WTC11 (cell line): ENCODE measurements at regions not wholly inside any gene's neighbourhood (a gene's known extent, or its start where the extent isn't known, plus 50 kb on each side); places are given as distances from the start of the nearest gene placed in this dataset.

Source experiments
- ATF1 ChIP-seq: sonication (generic); formaldehyde crosslinking; IDR thresholded peaks from 2 replicates; pipeline ENCODE4 v1.8.1; 2023; ENCODE audit warnings: mild to moderate bottlenecking, moderate library complexity, missing genetic modification reagents
- ATF3 ChIP-seq: sonication (generic); formaldehyde crosslinking; conservative IDR thresholded peaks from 2 replicates; pipeline ENCODE4 v1.8.1; 2022; ENCODE audit warnings: mild to moderate bottlenecking, missing genetic modification reagents
- FOXJ3 ChIP-seq: sonication (generic); formaldehyde crosslinking; IDR thresholded peaks from 2 replicates; pipeline ENCODE4 v1.9.0; 2021; ENCODE audit warnings: missing genetic modification reagents, mild to moderate bottlenecking, borderline replicate concordance
- HMGA2 ChIP-seq: fragments of 250-450 bp; sonication (Bioruptor Pico); IDR thresholded peaks from 2 replicates; pipeline ENCODE4 v1.4.0; 2021; ENCODE audit warnings: mild to moderate bottlenecking, moderate library complexity
- JUN ChIP-seq: sonication (generic); formaldehyde crosslinking; IDR thresholded peaks from 2 replicates; pipeline ENCODE4 v1.8.0; 2023; ENCODE audit warnings: mild to moderate bottlenecking, missing genetic modification reagents
- MLX ChIP-seq: sonication (generic); formaldehyde crosslinking; IDR thresholded peaks from 2 replicates; pipeline ENCODE4 v1.8.1; 2023; ENCODE audit warnings: mild to moderate bottlenecking, missing genetic modification reagents, moderate library complexity
- ZNF121 ChIP-seq: sonication (generic); formaldehyde crosslinking; IDR thresholded peaks from 2 replicates; pipeline ENCODE4 v1.8.0; 2023; ENCODE audit warnings: missing genetic modification reagents
- TF ChIP-seq, protein P1 (sequence below): fragments of 200-600 bp; IDR thresholded peaks from 2 replicates; pipeline ENCODE4 v1.8.0; 2022; ENCODE audit warnings: antibody characterized with exemption
- TF ChIP-seq, protein P2 (sequence below): sonication (generic); formaldehyde crosslinking; IDR thresholded peaks from 2 replicates; pipeline ENCODE4 v1.8.0; 2022; ENCODE audit warnings: mild to moderate bottlenecking, missing genetic modification reagents

GRCh38 chr13:68616600-68617222, 1386.6 kb upstream of the PCDH9 start:
- no peak for TF ChIP-seq FOXJ3
- TF ChIP-seq, protein P1, sequence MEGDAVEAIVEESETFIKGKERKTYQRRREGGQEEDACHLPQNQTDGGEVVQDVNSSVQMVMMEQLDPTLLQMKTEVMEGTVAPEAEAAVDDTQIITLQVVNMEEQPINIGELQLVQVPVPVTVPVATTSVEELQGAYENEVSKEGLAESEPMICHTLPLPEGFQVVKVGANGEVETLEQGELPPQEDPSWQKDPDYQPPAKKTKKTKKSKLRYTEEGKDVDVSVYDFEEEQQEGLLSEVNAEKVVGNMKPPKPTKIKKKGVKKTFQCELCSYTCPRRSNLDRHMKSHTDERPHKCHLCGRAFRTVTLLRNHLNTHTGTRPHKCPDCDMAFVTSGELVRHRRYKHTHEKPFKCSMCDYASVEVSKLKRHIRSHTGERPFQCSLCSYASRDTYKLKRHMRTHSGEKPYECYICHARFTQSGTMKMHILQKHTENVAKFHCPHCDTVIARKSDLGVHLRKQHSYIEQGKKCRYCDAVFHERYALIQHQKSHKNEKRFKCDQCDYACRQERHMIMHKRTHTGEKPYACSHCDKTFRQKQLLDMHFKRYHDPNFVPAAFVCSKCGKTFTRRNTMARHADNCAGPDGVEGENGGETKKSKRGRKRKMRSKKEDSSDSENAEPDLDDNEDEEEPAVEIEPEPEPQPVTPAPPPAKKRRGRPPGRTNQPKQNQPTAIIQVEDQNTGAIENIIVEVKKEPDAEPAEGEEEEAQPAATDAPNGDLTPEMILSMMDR, result no peak
- TF ChIP-seq ATF3, result no peak
- TF ChIP-seq, protein P2, sequence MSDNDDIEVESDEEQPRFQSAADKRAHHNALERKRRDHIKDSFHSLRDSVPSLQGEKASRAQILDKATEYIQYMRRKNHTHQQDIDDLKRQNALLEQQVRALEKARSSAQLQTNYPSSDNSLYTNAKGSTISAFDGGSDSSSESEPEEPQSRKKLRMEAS, result no peak
- no peak for TF ChIP-seq ATF1
- no peak for TF ChIP-seq ZNF121
- no peak for TF ChIP-seq HMGA2 (CRISPR knock-in tag)
- TF ChIP-seq JUN, result no peak
- TF ChIP-seq MLX, result no peak
